OCI-LY1 (cell line): ENCODE measurements at regions not wholly inside any gene's neighbourhood (a gene's known extent, or its start where the extent isn't known, plus 50 kb on each side); places are given as distances from the start of the nearest gene placed in this dataset.

Experiments used
- H2AFZ ChIP-seq: fragments of 200-600 bp; sonication (generic), shearing (Covaris generic); 2 replicates; pipeline ENCODE4 v1.6.0; 2014; ENCODE audit warnings: antibody characterized with exemption, mild to moderate bottlenecking, low read length
- H3F3A ChIP-seq: fragments of 200-600 bp; sonication (generic), shearing (Covaris generic); 2 replicates; pipeline ENCODE4 v1.6.0; 2014; ENCODE audit warnings: mild to moderate bottlenecking, antibody characterized with exemption, low read length, moderate library complexity; ENCODE audit not compliant: insufficient read depth
- H3K27ac ChIP-seq: fragments of 200-600 bp; sonication (generic); 2 replicates; pipeline ENCODE4 v1.5.1; 2014; ENCODE audit warnings: low read length, mixed run types, mild to moderate bottlenecking, low read depth; ENCODE audit not compliant: poor library complexity, severe bottlenecking
- H3K27me3 ChIP-seq: fragments of 200-600 bp; sonication (generic); 2 replicates; pipeline ENCODE4 v1.6.0; 2014; ENCODE audit warnings: antibody characterized with exemption, mild to moderate bottlenecking, low read length, moderate library complexity; ENCODE audit not compliant: insufficient read depth
- H3K36me3 ChIP-seq: fragments of 200-600 bp; sonication (generic); 2 replicates; pipeline ENCODE4 v1.6.1; 2014; ENCODE audit warnings: mild to moderate bottlenecking, antibody characterized with exemption, low read length, moderate library complexity, mixed read lengths; ENCODE audit not compliant: insufficient read depth
- H3K4me1 ChIP-seq: fragments of 200-600 bp; sonication (generic); 2 replicates; pipeline ENCODE4 v1.5.1; 2014; ENCODE audit warnings: mild to moderate bottlenecking, low read length, moderate library complexity; ENCODE audit not compliant: insufficient read depth, severe bottlenecking
- H3K4me2 ChIP-seq: fragments of 200-600 bp; sonication (generic), shearing (Covaris generic); 2 replicates; pipeline ENCODE4 v1.6.1; 2014; ENCODE audit warnings: low read length
- H3K4me3 ChIP-seq: fragments of 200-600 bp; sonication (generic); 2 replicates; pipeline ENCODE4 v1.5.1; 2014; ENCODE audit warnings: low read length, low read depth, mild to moderate bottlenecking, mixed read lengths; ENCODE audit not compliant: poor library complexity, severe bottlenecking
- H3K79me2 ChIP-seq: fragments of 200-600 bp; shearing (Covaris generic); 2 replicates; pipeline ENCODE4 v1.6.1; 2016; ENCODE audit warnings: mixed run types, low read length, mixed read lengths; ENCODE audit not compliant: insufficient read depth
- H3K9ac ChIP-seq: fragments of 200-600 bp; sonication (generic), shearing (Covaris generic); 2 replicates; pipeline ENCODE4 v1.6.1; 2014; ENCODE audit warnings: mild to moderate bottlenecking, low read length, mixed read lengths
- H3K9me2 ChIP-seq: fragments of 200-600 bp; sonication (generic), shearing (Covaris generic); 2 replicates; pipeline ENCODE4 v1.6.1; 2014; ENCODE audit warnings: low read depth, mild to moderate bottlenecking, low read length, mixed read lengths
- H3K9me3 ChIP-seq: fragments of 200-600 bp; shearing (Covaris generic); 2 replicates; pipeline ENCODE4 v1.6.1; 2014; ENCODE audit warnings: low read length, mixed read lengths
- H4K20me1 ChIP-seq: fragments of 200-600 bp; sonication (generic), shearing (Covaris generic); 2 replicates; pipeline ENCODE4 v1.6.0; 2016; ENCODE audit warnings: mild to moderate bottlenecking, low read length; ENCODE audit not compliant: insufficient read depth
- CTCF ChIP-seq: fragments of 200-600 bp; sonication (generic), shearing (Covaris generic); IDR thresholded peaks from 2 replicates; pipeline ENCODE4 v1.5.1; 2017; ENCODE audit warnings: mild to moderate bottlenecking, antibody characterized with exemption, low read length, moderate library complexity, mixed read lengths
- EZH2 ChIP-seq: fragments of 200-600 bp; sonication (generic), shearing (Covaris generic); IDR thresholded peaks from 2 replicates; pipeline ENCODE4 v1.8.0; 2017; ENCODE audit warnings: borderline replicate concordance, mixed run types, mild to moderate bottlenecking, antibody characterized with exemption, low read length, moderate library complexity, mixed read lengths

- Histone ChIP-seq H2AFZ (no peak overlapping the region), H3K79me2 (no peaks in the 10 kb centered on the region), H3K27ac (no peak overlapping the region), H3K4me1 (no peaks in the 10 kb centered on the region), H3K4me3 (no peak overlapping the region), H3F3A (no peaks in the 10 kb centered on the region), H3K36me3 (no peaks in the 10 kb centered on the region), H3K9ac (no peak overlapping the region), H3K9me3 (no peaks in the 10 kb centered on the region), H3K9me2 (no peaks in the 10 kb centered on the region), H4K20me1 (no peaks in the 10 kb centered on the region), H3K4me2 (no peak overlapping the region), H3K27me3 (no peaks in the 10 kb centered on the region)
- TF ChIP-seq CTCF (no peak), EZH2 (no peak)
These were observed 333.3 kb downstream of the HAO1 start for GRCh38 chr20:7606941-7607340.

GRCh38 chr20:7608250-7608649 is 332.0 kb downstream of the HAO1 start:
- Histone ChIP-seq H3K9me2 (no peaks in the 10 kb centered on the region), H4K20me1 (no peaks in the 10 kb centered on the region), H3K9ac (no peak overlapping the region), H3F3A (no peaks in the 10 kb centered on the region), H3K36me3 (no peaks in the 10 kb centered on the region), H3K9me3 (no peaks in the 10 kb centered on the region), H3K4me1 (no peaks in the 10 kb centered on the region), H3K27ac (no peak overlapping the region), H2AFZ (no peak overlapping the region), H3K27me3 (no peaks in the 10 kb centered on the region), H3K4me3 (no peak overlapping the region), H3K4me2 (no peak overlapping the region), H3K79me2 (no peaks in the 10 kb centered on the region)
- TF ChIP-seq CTCF, result no peak
- no peak for TF ChIP-seq EZH2

- TF ChIP-seq CTCF (no peak), EZH2 (no peak)
- Histone ChIP-seq H3K4me3 (no peak overlapping the region), H2AFZ (no peak overlapping the region), H3F3A (no peaks in the 10 kb centered on the region), H3K27me3 (no peaks in the 10 kb centered on the region), H3K27ac (no peak overlapping the region), H3K9ac (no peak overlapping the region), H4K20me1 (no peaks in the 10 kb centered on the region), H3K36me3 (no peaks in the 10 kb centered on the region), H3K4me2 (no peak overlapping the region), H3K9me2 (no peaks in the 10 kb centered on the region), H3K4me1 (no peaks in the 10 kb centered on the region), H3K79me2 (no peaks in the 10 kb centered on the region), H3K9me3 (no peaks in the 10 kb centered on the region)
These were observed 331.0 kb downstream of the HAO1 start for GRCh38 chr20:7609251-7609650.
